SU-DHL-6 (cell line): ENCODE measurements at regions not wholly inside any gene's neighbourhood (a gene's known extent, or its start where the extent isn't known, plus 50 kb on each side); places are given as distances from the start of the nearest gene placed in this dataset.

Source experiments
- H2AFZ ChIP-seq: fragments of 200-600 bp; sonication (generic); 2 replicates; pipeline ENCODE4 v1.6.1; 2014; ENCODE audit warnings: low read depth, mild to moderate bottlenecking, moderate library complexity, mixed read lengths, antibody characterized with exemption, low read length; ENCODE audit not compliant: severe bottlenecking
- H3F3A ChIP-seq: fragments of 200-600 bp; shearing (Covaris generic); 2 replicates; pipeline ENCODE4 v1.6.0; 2016; ENCODE audit warnings: antibody characterized with exemption, mild to moderate bottlenecking; ENCODE audit not compliant: insufficient read depth
- H3K27ac ChIP-seq: fragments of 200-600 bp; sonication (generic); 2 replicates; pipeline ENCODE4 v1.5.1; 2016; ENCODE audit warnings: low read depth, mild to moderate bottlenecking, low read length, moderate library complexity, mixed read lengths
- H3K27me3 ChIP-seq: fragments of 200-600 bp; sonication (generic), shearing (Covaris generic); 2 replicates; pipeline ENCODE4 v1.6.0; 2014; ENCODE audit warnings: mild to moderate bottlenecking, low read length
- H3K36me3 ChIP-seq: fragments of 200-600 bp; sonication (generic); 2 replicates; pipeline ENCODE4 v1.6.1; 2014; ENCODE audit warnings: mild to moderate bottlenecking, low read length, mixed read lengths
- H3K4me2 ChIP-seq: fragments of 300-600, 200-600 bp; shearing (Covaris generic), sonication (generic); 2 replicates; pipeline ENCODE4 v1.6.0; 2014; ENCODE audit warnings: low read length, low read depth, mild to moderate bottlenecking; ENCODE audit not compliant: poor library complexity, severe bottlenecking
- H3K4me3 ChIP-seq: fragments of 200-600 bp; sonication (generic); 2 replicates; pipeline ENCODE4 v1.5.1; 2014; ENCODE audit warnings: antibody characterized with exemption, low read length, mild to moderate bottlenecking, mixed read lengths; ENCODE audit not compliant: insufficient read depth, poor library complexity, severe bottlenecking
- H3K79me2 ChIP-seq: fragments of 200-600 bp; sonication (generic); 2 replicates; pipeline ENCODE4 v1.6.1; 2014; ENCODE audit warnings: mild to moderate bottlenecking, low read length, moderate library complexity; ENCODE audit not compliant: insufficient read depth
- H3K9ac ChIP-seq: fragments of 200-600 bp; sonication (generic); 2 replicates; pipeline ENCODE4 v1.7.0; 2014; ENCODE audit warnings: mild to moderate bottlenecking, low read length
- H3K9me2 ChIP-seq: fragments of 200-600 bp; sonication (generic); replicated peaks from 2 replicates; pipeline ENCODE4 v1.6.1; 2014; ENCODE audit warnings: low read length; ENCODE audit not compliant: insufficient read depth
- H3K9me3 ChIP-seq: fragments of 200-600 bp; sonication (generic); 2 replicates; pipeline ENCODE4 v1.6.1; 2014; ENCODE audit warnings: low read length, mixed read lengths; ENCODE audit not compliant: insufficient read depth
- H4K20me1 ChIP-seq: fragments of 200-600 bp; sonication (generic); 2 replicates; pipeline ENCODE4 v1.6.1; 2014; ENCODE audit warnings: low read depth, mild to moderate bottlenecking, antibody characterized with exemption, low read length, moderate library complexity, mixed read lengths
- CTCF ChIP-seq: fragments of 200-600 bp; sonication (generic); IDR thresholded peaks from one replicate; pipeline ENCODE4 v1.5.1; 2017; ENCODE audit warnings: antibody characterized with exemption, mild to moderate bottlenecking, low read length, moderate library complexity; ENCODE audit not compliant: insufficient read depth, poor library complexity, severe bottlenecking
- EZH2phosphoT487 ChIP-seq: fragments of 200-600 bp; sonication (generic), shearing (Covaris generic); conservative IDR thresholded peaks from 2 replicates; pipeline ENCODE4 v1.6.1; 2018; ENCODE audit warnings: mild to moderate bottlenecking, antibody characterized with exemption, low read length, moderate library complexity, mixed read lengths

DNA sequence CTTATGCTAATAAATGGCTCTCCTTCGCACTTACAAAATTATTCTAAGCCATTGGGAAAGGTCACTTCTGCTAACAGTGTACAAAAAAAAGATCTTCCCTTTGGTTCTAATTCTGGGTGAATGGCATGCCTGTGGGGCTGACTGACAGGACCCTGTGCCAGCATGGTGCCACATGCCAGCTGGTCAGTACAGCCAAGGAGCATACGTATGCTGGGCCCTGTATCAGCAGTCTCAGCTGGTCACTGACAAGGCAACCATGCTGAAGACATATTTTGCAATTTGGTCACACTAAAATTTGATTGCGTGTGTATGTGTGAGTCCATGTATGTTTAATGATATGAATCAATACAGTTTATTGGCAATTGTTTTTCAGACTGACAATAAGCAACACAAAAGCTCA lies 246.1 kb downstream of the TBL1XR1 start:
- Histone ChIP-seq H3K9me2 (no peaks in the 10 kb centered on the region), H2AFZ (no peak overlapping the region), H3K4me3 (no peak overlapping the region), H3K36me3 (no peaks in the 10 kb centered on the region), H3K27ac (no peak overlapping the region), H3K4me2 (no peak overlapping the region), H3F3A (no peaks in the 10 kb centered on the region), H3K9ac (no peak overlapping the region), H3K9me3 (no peaks in the 10 kb centered on the region), H3K79me2 (no peaks in the 10 kb centered on the region), H3K27me3 (no peaks in the 10 kb centered on the region), H4K20me1 (no peaks in the 10 kb centered on the region)
- TF ChIP-seq CTCF (no peak), EZH2phosphoT487 (no peak)

GRCh38 chr3:176950743-176951142 lies 246.5 kb downstream of the TBL1XR1 start:
- no peaks in the 10 kb centered on the region for H3F3A ChIP-seq
- no peak overlapping the region for H3K4me3 ChIP-seq
- H3K9me3 ChIP-seq: no peaks in the 10 kb centered on the region
- H3K36me3 ChIP-seq: no peaks in the 10 kb centered on the region
- no peaks in the 10 kb centered on the region for H3K9me2 ChIP-seq
- H3K27ac ChIP-seq: no peak overlapping the region
- no peak overlapping the region for H3K9ac ChIP-seq
- TF ChIP-seq EZH2phosphoT487: no peak
- TF ChIP-seq CTCF: no peak
- no peaks in the 10 kb centered on the region for H4K20me1 ChIP-seq
- H3K79me2 ChIP-seq: no peaks in the 10 kb centered on the region
- H3K4me2 ChIP-seq: no peak overlapping the region
- no peaks in the 10 kb centered on the region for H3K27me3 ChIP-seq
- H2AFZ ChIP-seq: no peak overlapping the region

DNA sequence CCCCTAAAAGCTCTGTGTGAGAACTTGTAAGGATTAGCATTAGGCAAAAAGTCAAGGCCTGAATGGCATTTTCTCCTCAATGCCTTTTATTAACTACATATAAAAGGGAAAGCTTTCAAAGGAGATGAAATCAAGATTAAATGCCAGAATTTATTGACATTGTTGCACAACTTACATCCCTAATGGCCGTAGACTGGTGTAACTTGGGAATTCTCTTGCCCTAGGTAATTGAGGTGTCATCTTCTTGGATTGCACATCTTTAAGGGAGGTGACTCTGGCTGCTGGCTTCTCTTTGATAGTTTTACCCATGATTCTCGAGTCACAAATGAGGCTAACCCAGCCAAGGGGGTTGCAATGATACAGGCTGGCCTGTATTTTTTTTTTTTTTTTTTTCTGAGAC lies 249.1 kb downstream of the TBL1XR1 start:
- H3K9me3 ChIP-seq: no peaks in the 10 kb centered on the region
- H3K9ac ChIP-seq: no peak overlapping the region
- no peaks in the 10 kb centered on the region for H4K20me1 ChIP-seq
- H3K4me3 ChIP-seq: no peak overlapping the region
- H3F3A ChIP-seq: no peaks in the 10 kb centered on the region
- no peaks in the 10 kb centered on the region for H3K27me3 ChIP-seq
- H3K4me2 ChIP-seq: no peak overlapping the region
- H3K27ac ChIP-seq: no peak overlapping the region
- TF ChIP-seq EZH2phosphoT487: no peak
- no peak for TF ChIP-seq CTCF
- H2AFZ ChIP-seq: no peak overlapping the region
- H3K79me2 ChIP-seq: no peaks in the 10 kb centered on the region
- no peaks in the 10 kb centered on the region for H3K36me3 ChIP-seq
- H3K9me2 ChIP-seq: no peaks in the 10 kb centered on the region

- H3K4me2 ChIP-seq: no peak overlapping the region
- no peaks in the 10 kb centered on the region for H3K79me2 ChIP-seq
- TF ChIP-seq CTCF: no peak
- no peak for TF ChIP-seq EZH2phosphoT487
- no peaks in the 10 kb centered on the region for H4K20me1 ChIP-seq
- H3F3A ChIP-seq: no peaks in the 10 kb centered on the region
- no peak overlapping the region for H2AFZ ChIP-seq
- H3K9me3 ChIP-seq: no peaks in the 10 kb centered on the region
- H3K4me3 ChIP-seq: no peak overlapping the region
- H3K36me3 ChIP-seq: no peaks in the 10 kb centered on the region
- no peak overlapping the region for H3K27ac ChIP-seq
- no peaks in the 10 kb centered on the region for H3K9me2 ChIP-seq
- no peak overlapping the region for H3K9ac ChIP-seq
- H3K27me3 ChIP-seq: no peaks in the 10 kb centered on the region
Observed at GRCh38 chr3:176946202-176946601, 251.1 kb downstream of the TBL1XR1 start.
